GM21367 (cell line): ENCODE measurements at regions not wholly inside any gene's neighbourhood (a gene's known extent, or its start where the extent isn't known, plus 50 kb on each side); places are given as distances from the start of the nearest gene placed in this dataset.

ENCODE experiments used
- ATAC-seq: cut with Tn5 transposase; IDR thresholded peaks from one replicate; pipeline ENCODE4 v1.9.1; 2021; ENCODE audit not compliant: unreplicated experiment

- ATAC-seq, result no peak
Observed at GRCh38 chr7:115883629-115884028, 146.9 kb downstream of the TFEC start.

DNA sequence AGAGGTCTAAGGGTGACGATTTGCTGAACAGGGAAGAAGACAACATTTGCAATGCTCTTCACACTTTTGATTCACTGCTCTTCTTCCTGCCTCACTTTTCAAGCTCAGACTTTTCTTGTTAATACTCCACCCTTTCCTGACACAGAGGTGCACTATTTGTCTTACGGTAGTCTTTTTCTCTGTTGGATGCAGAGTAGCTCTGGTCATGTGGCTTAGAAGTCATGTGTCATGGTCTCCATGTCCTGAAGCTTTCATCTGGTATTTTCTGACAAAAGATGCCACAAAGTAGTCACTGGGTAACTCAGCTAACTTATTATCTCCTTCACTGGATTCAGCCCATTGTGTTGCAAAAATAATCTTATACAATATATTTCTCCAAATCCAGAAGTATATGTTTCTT, 149.1 kb downstream of the TFEC start:
- no peak for ATAC-seq

DNA sequence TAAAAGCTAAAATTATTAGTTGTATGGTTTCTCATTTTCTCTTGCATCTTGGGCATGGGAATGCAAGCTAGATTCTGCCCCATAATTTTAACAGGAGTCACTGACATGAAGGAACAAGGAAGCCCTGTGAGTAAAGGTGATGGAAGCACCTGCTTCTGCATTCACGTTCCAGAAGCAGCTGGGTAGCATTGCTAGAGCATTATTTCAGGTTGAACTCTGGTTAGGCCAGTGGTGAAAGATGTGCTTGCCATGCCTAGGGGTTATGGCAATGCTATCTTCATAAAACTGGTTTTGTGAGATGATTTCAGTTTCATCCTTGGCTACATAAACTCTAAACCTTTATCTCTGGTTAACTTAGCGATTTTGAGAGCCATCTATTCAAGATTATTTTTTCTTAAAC, 151.4 kb downstream of the TFEC start:
- ATAC-seq, result no peak

DNA sequence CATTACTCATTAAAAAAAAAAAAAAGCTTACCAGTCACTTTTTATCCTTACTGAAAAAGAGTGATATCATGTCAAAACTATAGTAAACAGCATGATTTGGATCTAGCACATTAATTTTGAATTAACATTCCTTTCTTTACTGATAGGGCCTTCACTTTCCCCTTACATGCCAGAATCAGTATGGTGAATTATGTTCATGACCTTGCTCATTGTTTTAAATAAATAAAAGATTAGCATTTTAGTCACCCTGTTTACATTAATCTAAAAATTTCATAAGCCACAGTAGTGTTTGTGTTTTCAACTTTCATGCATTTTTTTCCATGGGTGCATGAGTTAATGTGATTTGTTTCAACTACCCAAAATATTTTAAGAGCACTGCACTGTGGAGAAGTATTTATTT, 160.8 kb downstream of the TFEC start:
- ATAC-seq, result no peak

- ATAC-seq, result no peak
Observed at GRCh38 chr7:115869190-115869589, 161.4 kb downstream of the TFEC start.

DNA sequence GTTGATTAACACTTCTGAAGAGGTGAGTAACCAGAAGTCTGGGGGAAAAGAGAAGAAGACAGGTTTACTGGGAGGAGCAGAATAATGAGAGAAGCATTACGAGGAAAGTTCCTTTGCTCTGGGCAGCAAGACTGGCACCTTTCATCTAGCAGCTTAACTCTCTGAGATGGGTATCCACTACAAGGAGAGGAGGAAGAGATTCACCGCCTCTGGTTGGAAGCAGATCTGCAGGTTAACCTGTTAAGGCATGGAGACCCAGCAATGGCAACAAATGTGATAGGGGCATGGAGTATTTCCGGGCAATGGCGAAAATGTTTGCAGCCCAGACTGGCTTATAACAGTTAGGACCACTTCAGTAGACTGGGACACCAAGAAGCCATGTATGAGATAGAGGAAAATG, 162.2 kb downstream of the TFEC start:
- ATAC-seq, result no peak

DNA sequence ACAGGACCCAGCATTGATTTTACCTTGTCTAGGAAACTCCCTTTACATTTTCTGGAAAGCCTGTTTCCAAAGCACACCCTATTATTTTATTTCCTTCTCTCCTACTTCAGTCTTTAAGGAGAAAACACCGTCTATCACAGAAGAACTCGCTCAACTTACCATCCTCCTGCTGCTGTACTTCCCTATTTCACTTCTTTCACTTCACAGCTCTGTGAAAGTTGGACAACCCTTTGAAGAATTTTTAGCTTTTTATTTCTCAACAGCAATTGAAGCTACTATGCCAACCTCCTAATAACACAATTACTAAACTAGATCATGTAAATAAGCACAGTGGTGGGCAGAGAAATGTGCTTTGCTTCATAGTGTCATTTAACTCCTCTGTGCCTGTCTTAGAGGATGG, 166.5 kb downstream of the TFEC start:
- no peak for ATAC-seq

DNA sequence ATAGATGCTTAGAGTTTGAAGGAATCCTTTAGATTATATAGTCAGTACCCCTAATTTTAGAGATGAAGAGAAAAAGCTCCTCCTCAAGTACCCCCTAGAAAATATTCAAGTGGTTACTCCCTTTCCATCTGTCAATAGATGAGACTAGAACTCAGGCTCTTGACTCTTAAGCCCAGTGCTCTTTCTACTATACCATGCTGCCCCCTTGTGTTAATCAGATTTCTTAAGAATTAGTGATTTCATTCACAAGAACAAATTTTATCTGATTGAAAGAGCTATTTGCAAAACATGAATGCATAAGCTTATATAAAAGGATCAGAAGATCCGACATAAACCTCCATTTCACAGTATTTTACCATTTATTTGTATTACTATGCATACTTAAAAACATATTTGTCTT, 179.3 kb downstream of the TFEC start:
- ATAC-seq, result peak; percentile 56

DNA sequence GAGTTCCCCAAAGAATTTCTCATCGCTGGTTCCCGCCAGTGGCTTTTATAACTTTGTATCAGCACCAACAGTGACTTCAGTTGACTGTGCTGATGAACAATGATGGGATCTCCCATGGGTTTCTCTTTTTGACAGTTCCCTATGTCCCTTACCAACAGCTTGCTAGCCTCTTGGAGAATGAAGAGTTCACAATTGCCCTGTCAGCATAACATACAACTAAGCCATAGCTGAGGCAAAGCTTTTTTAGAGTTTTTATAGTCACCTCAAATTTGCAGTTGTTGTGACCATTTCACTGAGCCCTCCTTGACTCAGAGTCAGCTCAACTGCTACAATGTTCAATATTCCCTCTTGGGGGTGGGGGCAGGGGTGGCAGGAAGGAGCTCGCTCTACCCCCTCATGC, 179.8 kb downstream of the TFEC start:
- ATAC-seq, result no peak

DNA sequence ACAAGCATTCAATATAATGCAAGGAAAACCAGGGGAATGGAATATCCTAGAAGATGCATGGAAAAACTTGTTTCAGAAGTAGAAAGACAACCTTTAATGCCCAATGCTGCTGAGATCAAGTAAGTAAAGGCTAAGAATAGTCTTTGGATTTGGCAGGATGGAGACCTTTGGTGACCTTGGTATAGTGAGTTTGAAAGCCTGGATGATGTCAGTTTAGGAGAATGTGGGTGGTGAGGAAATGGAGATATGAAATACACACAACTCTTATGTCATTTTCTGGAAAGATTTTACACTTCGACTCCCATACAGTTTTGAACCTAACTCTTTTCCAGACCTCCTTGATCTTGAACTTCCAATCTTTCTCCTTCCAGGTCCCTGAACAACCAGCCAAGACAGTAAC, 185.7 kb downstream of the TFEC start:
- no peak for ATAC-seq

DNA sequence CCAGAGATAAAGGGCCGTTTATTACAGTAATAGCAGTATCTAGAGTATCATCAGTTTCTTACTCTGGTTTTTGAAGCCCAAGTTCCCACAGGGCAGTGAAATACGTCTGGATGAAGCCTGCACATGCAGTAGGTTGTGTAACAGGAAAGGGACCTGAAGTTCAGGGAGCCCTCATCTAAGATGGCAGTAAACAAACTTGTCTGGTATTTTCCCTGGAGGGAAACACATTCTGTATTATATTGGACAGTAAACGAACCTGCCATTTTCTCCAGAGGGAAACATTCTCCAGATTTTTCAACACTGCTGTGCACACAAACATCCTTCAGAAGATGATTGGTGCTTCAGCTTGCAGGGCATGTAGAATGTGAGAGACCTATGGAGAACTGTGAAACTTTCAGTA, 189.9 kb downstream of the TFEC start:
- ATAC-seq, result no peak

DNA sequence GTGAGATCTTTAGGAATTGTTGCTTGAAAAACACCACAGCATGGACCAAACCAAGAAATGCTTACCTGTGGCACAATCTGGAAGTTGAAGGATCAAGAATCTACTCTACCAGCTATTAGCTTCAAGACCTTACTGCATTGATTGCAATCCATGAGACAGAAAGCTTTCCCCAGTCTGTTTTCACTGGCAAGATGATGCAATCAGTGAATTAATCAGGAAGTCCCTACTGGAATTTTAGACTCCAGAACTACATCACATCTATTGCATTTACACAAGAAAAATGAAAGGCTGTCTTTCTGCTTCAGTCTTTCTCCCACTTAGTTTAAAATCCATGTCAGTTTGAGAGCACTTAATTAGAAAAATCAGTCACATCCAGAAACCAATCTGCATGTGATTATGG, 191.7 kb downstream of the TFEC start:
- no peak for ATAC-seq

- ATAC-seq, result no peak
Observed at GRCh38 chr7:115831371-115831770, 199.2 kb downstream of the TFEC start.

GRCh38 chr7:115827305-115828045, 203.1 kb downstream of the TFEC start:
- peak; percentile 69 for ATAC-seq

DNA sequence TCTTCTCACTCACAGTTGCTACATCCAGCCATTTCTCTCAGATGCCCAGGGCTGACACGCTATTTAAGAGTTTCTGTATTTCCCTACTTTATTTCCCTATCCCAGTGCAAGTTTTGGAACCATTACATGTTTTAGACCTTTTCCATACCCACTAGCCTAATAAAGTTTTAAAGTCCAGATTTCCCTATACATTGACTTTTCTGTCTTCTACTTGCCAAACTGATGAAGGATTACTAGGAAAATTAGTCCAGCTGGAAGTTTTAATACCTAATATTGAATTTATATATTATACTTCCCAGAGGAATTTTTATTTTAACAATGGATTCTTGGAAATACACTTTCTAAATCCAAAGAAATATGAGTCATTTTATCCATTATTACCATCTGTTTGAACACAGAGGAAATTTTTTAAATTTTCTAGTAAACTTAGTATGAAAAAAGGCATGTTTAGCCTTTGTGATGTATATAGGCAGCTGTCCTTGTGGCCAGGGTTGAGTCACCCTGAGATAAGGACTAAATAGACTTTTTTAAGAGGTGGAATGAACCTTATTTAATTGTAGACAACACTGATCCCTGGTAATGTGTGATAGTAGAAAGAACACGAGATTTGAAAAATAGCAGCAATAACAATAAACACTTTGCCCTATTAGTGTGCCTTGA, 205.0 kb downstream of the TFEC start:
- ATAC-seq, result no peak

DNA sequence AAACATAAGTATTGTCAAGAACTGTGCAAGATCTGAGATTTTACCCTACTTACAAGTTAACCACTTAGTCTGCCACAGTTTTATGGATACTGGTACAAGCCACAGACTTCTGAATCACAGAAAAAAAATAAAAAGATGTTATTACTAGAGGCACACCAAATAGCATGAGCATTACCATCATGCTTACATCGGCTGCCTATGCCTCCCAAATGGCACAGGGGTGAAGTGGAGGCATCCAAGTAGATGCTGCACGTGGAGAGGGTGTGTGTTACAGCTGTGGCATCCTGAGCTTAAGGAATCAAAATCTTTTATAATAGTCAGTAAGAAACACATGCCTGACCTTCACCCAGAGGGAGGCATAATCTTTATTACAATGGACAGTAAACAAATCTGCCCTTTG, 207.8 kb downstream of the TFEC start:
- ATAC-seq, result no peak

- no peak for ATAC-seq
Observed at GRCh38 chr7:115822380-115822779, 208.2 kb downstream of the TFEC start.

- no peak for ATAC-seq
Observed at GRCh38 chr7:115816318-115816974, 214.1 kb downstream of the TFEC start.

GRCh38 chr7:115812794-115813193, 217.8 kb downstream of the TFEC start:
- no peak for ATAC-seq

GRCh38 chr7:115805458-115805857, 225.1 kb downstream of the TFEC start:
- no peak for ATAC-seq

- no peak for ATAC-seq
Observed at GRCh38 chr7:115802415-115802814, 228.1 kb downstream of the TFEC start.

DNA sequence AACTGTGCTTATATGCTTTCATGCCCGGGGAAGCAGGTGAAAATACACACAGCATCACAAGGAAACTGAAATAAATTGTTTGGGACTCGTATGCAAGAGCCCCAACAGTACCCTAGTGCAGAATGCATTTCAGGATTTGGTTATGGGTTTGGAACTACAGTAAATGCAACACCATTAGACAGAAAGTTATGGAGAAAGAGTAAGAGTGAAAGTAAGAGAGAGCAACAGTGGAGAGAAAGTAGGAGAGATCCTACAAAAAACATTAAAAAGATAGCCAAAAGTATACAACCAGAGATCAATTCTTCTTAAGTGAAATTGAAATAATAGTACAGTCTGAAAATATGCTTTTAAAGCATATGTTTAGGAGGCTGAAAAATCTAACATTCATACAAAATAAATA, 231.1 kb downstream of the TFEC start:
- no peak for ATAC-seq
